ENCODE measurements at regions not wholly inside any gene's neighbourhood (a gene's known extent, or its start where the extent isn't known, plus 50 kb on each side); places are given as distances from the start of the nearest gene placed in this dataset.

- no peak for TF ChIP-seq CTCF (IDR thresholded peaks at IDR 0.05)
- TF ChIP-seq ZFX (IDR thresholded peaks at IDR 0.05; ENCODE audit: borderline replicate concordance), result no peak
These were observed 594.5 kb downstream of the BNC2 start for GRCh38 chr9:16275795-16276624.

Measured in 22Rv1 (cell line).